HCT116 (cell line): ENCODE measurements at regions not wholly inside any gene's neighbourhood (a gene's known extent, or its start where the extent isn't known, plus 50 kb on each side); places are given as distances from the start of the nearest gene placed in this dataset.

ENCODE experiments used
- ATAC-seq: fragments of 200-7000 bp; cut with Tn5 transposase; 2 replicates; pipeline ENCODE4 v1.9.1; 2020; ENCODE audit warnings: mild to moderate bottlenecking, moderate library complexity
- BruUV-seq: library from RNA; stranded (reverse); fragments of 400-500 nt; replicated peaks from 2 replicates; lab custom pipeline; 2021; lab: Mats Ljungman, UMichigan
- CTCF ChIA-PET: fragments of 300-600 bp; sonication (Branson Sonifier 250); formaldehyde crosslinking; loops from one replicate; lab custom pipeline; 2021; ENCODE audit warnings: antibody characterized with exemption; lab: Charles Lee
- POLR2A ChIA-PET: fragments of 300-600, 350-600 bp; sonication (Branson Sonifier 250); formaldehyde crosslinking; loops from one replicate; lab custom pipeline; 2021; ENCODE audit warnings: antibody characterized with exemption; lab: Charles Lee
- RAD21 ChIA-PET, 2 experiments: fragments of 300-600 bp; sonication (Branson Sonifier 250); formaldehyde crosslinking; loops; one replicate each; lab custom pipeline; 2023; ENCODE audit warnings: low total read pairs in 2 of 2; ENCODE audit not compliant: uncharacterized antibody in 2 of 2, unreplicated experiment in 2 of 2, low non-redundant PET in 1 of 2; lab: Charles Lee
- DNase-seq: peaks from one replicate; pipeline ENCODE4 v3.0.0-alpha.2; 2010; ENCODE audit warnings: low read depth, low spot score
- H2AFZ ChIP-seq: fragments of 200-600 bp; shearing (Covaris generic), sonication (generic); 2 replicates; pipeline ENCODE4 v1.6.1; 2017; ENCODE audit warnings: low read depth, mixed run types, mixed read lengths, antibody characterized with exemption, low read length; ENCODE audit not compliant: poor library complexity, severe bottlenecking
- H3K27ac ChIP-seq: 2 replicates; pipeline ENCODE4 v1.5.1; 2012; ENCODE audit warnings: low read depth, low read length
- H3K27me3 ChIP-seq: fragments of 200-600 bp; sonication (generic); 2 replicates; pipeline ENCODE4 v1.6.1; 2016; ENCODE audit warnings: mixed run types, low read length, mixed read lengths; ENCODE audit not compliant: insufficient read depth
- H3K36me3 ChIP-seq, 2 experiments: fragments of 200-500 bp in 1 of 2; fragments of 200-600 bp in 1 of 2; sonication (Bioruptor generic) in 1 of 2; sonication (generic) in 1 of 2; 2 replicates each; pipeline versions ENCODE4 v1.5.1 to v1.6.1; 2014 to 2016; ENCODE audit warnings: low read length in 2 of 2, inconsistent platforms in 1 of 2, mixed read lengths in 1 of 2, mixed run types in 1 of 2; ENCODE audit not compliant: insufficient read depth in 2 of 2, control insufficient read depth in 1 of 2
- H3K4me1 ChIP-seq, 2 experiments: fragments of 200-600 bp in 1 of 2; sonication (generic) in 1 of 2; 2 replicates each; pipeline versions ENCODE4 v1.5.1 to v1.6.1; 2012 to 2017; ENCODE audit warnings: low read length in 2 of 2, inconsistent platforms in 1 of 2, mild to moderate bottlenecking in 1 of 2, mixed read lengths in 1 of 2, mixed run types in 1 of 2, moderate library complexity in 1 of 2; ENCODE audit not compliant: insufficient read depth in 2 of 2, control insufficient read depth in 1 of 2
- H3K4me2 ChIP-seq: fragments of 200-600 bp; sonication (generic); 2 replicates; pipeline ENCODE4 v1.6.1; 2017; ENCODE audit warnings: mixed run types, low read length, mixed read lengths
- H3K4me3 ChIP-seq, 2 experiments: fragments of 200-600 bp in 1 of 2; sonication (generic) in 1 of 2; replicated peaks in 1 of 2; 2 replicates each; pipeline ENCODE4 v1.5.1; 2011 to 2016; ENCODE audit warnings: low read length in 2 of 2, control low read depth in 1 of 2, low read depth in 1 of 2, mild to moderate bottlenecking in 1 of 2, mixed read lengths in 1 of 2, mixed run types in 1 of 2
- H3K79me2 ChIP-seq: fragments of 200-600 bp; sonication (generic); 2 replicates; pipeline ENCODE4 v1.6.1; 2017; ENCODE audit warnings: mild to moderate bottlenecking, mixed run types, low read length, moderate library complexity, mixed read lengths; ENCODE audit not compliant: insufficient read depth
- H3K9ac ChIP-seq: fragments of 200-600 bp; sonication (generic); 2 replicates; pipeline ENCODE4 v1.6.1; 2016; ENCODE audit warnings: low read length, mixed read lengths
- H3K9me2 ChIP-seq: fragments of 200-600 bp; sonication (generic), shearing (Covaris generic); 2 replicates; pipeline ENCODE4 v1.6.1; 2017; ENCODE audit warnings: mixed run types, mild to moderate bottlenecking, moderate library complexity; ENCODE audit not compliant: insufficient read depth
- H3K9me3 ChIP-seq, 2 experiments: fragments of 200-500 bp in 1 of 2; fragments of 200-600 bp in 1 of 2; sonication (Bioruptor generic) in 1 of 2; sonication (generic) in 1 of 2; 2 replicates each; pipeline ENCODE4 v1.6.1; 2014 to 2017; ENCODE audit warnings: low read length in 2 of 2, mixed read lengths in 2 of 2, inconsistent platforms in 1 of 2, low read depth in 1 of 2, mild to moderate bottlenecking in 1 of 2, mixed run types in 1 of 2, moderate library complexity in 1 of 2; ENCODE audit not compliant: control insufficient read depth in 1 of 2, insufficient read depth in 1 of 2
- H4K20me1 ChIP-seq: fragments of 200-600 bp; sonication (generic), shearing (Covaris generic); 2 replicates; pipeline ENCODE4 v1.6.1; 2017; ENCODE audit warnings: mixed run types, mild to moderate bottlenecking, moderate library complexity; ENCODE audit not compliant: insufficient read depth
- EGR1 ChIP-seq: IDR thresholded peaks from 2 replicates; pipeline ENCODE4 v1.6.1; 2012; ENCODE audit warnings: low read depth
- RAD21 ChIP-seq: IDR thresholded peaks from 2 replicates; pipeline ENCODE4 v1.6.1; 2012; ENCODE audit warnings: low read depth, mild to moderate bottlenecking
- TCF7L2 ChIP-seq: IDR thresholded peaks from 2 replicates; pipeline ENCODE4 v1.7.0; 2011; ENCODE audit warnings: borderline replicate concordance, inconsistent platforms; ENCODE audit not compliant: insufficient read depth, insufficient read length; ENCODE audit errors: extremely low read depth
- intact Hi-C: fragments of 100-400 bp; cut with micrococcal nuclease; formaldehyde crosslinking; loops from 2 replicates; pipeline ENCODE4 v1.10.0; 2022
- TF ChIP-seq, protein P1 (sequence below): IDR thresholded peaks from 2 replicates; pipeline ENCODE4 v1.6.1; 2012; ENCODE audit warnings: low read depth
- TF ChIP-seq, protein P2 (sequence below): IDR thresholded peaks from 2 replicates; pipeline ENCODE4 v1.6.1; 2011; ENCODE audit warnings: mild to moderate bottlenecking, low read length, moderate library complexity; ENCODE audit not compliant: insufficient replicate concordance; ENCODE audit errors: extremely low read depth

DNA sequence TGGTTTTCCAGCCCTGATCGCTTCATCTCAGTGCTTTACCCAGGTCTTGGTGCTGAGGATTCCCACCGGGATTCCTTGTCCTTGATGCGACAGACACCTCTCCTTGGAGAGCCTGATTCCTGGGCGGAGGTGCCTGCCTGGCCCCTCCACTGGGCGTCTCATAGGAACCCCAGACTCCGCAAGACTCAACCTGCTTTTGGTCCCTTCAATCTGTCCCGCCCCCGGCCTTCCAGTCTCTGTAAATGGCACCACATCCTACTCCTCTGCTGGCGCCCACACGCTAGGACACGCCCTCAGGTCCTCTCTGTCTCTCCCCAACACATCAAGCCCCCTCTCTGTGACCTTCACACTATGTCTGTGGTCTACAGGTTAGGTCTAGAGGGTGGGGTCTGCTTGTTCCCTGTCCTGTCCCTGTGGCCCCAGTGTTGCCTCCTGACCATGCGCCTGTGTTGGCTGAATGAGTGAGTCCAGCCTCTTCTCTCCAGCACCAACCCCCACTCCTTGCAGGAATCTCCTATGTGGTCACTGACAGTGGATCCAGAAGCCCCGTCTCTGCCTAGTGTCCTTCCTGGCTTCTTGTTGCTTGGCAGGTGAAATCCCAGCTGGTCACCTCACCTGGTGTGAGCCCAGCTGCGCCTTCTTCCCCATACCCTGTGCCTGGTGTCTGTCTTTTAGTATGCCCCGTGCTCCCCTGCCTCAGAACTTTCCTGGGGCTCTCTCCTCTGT lies 119.7 kb upstream of the C1orf174 start (continued):
- no peak for TF ChIP-seq TCF7L2
- TF ChIP-seq, protein P1, sequence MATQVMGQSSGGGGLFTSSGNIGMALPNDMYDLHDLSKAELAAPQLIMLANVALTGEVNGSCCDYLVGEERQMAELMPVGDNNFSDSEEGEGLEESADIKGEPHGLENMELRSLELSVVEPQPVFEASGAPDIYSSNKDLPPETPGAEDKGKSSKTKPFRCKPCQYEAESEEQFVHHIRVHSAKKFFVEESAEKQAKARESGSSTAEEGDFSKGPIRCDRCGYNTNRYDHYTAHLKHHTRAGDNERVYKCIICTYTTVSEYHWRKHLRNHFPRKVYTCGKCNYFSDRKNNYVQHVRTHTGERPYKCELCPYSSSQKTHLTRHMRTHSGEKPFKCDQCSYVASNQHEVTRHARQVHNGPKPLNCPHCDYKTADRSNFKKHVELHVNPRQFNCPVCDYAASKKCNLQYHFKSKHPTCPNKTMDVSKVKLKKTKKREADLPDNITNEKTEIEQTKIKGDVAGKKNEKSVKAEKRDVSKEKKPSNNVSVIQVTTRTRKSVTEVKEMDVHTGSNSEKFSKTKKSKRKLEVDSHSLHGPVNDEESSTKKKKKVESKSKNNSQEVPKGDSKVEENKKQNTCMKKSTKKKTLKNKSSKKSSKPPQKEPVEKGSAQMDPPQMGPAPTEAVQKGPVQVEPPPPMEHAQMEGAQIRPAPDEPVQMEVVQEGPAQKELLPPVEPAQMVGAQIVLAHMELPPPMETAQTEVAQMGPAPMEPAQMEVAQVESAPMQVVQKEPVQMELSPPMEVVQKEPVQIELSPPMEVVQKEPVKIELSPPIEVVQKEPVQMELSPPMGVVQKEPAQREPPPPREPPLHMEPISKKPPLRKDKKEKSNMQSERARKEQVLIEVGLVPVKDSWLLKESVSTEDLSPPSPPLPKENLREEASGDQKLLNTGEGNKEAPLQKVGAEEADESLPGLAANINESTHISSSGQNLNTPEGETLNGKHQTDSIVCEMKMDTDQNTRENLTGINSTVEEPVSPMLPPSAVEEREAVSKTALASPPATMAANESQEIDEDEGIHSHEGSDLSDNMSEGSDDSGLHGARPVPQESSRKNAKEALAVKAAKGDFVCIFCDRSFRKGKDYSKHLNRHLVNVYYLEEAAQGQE: no peak

DNA sequence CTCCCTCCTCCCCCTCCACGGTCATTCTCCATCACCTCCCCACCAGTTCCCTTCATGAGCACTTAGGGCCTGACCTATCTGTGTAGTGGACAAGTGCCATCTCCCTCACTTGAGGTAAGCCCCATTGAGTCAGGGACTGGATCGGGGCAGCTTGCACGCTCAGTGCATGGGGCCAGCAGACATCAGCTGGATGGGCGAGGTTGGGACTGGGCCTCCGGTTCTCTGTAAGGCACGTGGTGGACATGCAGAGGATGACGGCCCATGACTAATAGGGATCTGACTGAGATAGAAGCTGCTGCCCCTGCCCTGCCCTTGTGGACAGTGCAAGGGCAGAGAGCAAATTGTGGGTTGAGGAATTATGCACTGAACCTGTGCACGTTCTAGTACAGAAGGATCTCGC lies 120.4 kb upstream of the C1orf174 start:
- ATAC-seq (no peak), DNase-seq (no peak)
- intact Hi-C loops: no loop called here
- H3K9ac ChIP-seq: no peak overlapping the region
- BruUV-seq: no TSS peak
- no peaks in the 10 kb centered on the region for H4K20me1 ChIP-seq
- H3K4me1 ChIP-seq: no peaks in the 10 kb centered on the region
- no peaks in the 10 kb centered on the region for H3K36me3 ChIP-seq
- POLR2A ChIA-PET: no interaction called here
- no peak overlapping the region for H3K27ac ChIP-seq
- no peak overlapping the region for H2AFZ ChIP-seq
- CTCF ChIA-PET: no interaction called here
- no peaks in the 10 kb centered on the region for H3K9me3 ChIP-seq
- no peaks in the 10 kb centered on the region for H3K9me2 ChIP-seq
- RAD21 ChIA-PET: no interaction called here
- no peak overlapping the region for H3K4me2 ChIP-seq
- H3K4me3 ChIP-seq: no peak overlapping the region
- H3K79me2 ChIP-seq: no peaks in the 10 kb centered on the region
- TF ChIP-seq, protein P2, sequence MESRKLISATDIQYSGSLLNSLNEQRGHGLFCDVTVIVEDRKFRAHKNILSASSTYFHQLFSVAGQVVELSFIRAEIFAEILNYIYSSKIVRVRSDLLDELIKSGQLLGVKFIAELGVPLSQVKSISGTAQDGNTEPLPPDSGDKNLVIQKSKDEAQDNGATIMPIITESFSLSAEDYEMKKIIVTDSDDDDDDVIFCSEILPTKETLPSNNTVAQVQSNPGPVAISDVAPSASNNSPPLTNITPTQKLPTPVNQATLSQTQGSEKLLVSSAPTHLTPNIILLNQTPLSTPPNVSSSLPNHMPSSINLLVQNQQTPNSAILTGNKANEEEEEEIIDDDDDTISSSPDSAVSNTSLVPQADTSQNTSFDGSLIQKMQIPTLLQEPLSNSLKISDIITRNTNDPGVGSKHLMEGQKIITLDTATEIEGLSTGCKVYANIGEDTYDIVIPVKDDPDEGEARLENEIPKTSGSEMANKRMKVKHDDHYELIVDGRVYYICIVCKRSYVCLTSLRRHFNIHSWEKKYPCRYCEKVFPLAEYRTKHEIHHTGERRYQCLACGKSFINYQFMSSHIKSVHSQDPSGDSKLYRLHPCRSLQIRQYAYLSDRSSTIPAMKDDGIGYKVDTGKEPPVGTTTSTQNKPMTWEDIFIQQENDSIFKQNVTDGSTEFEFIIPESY: no peak
- TF ChIP-seq EGR1 (no peak), RAD21 (no peak)
- H3K27me3 ChIP-seq: peaks cover 26% of the 10 kb centered on the region
